Thyroid gland (tissue), 4 donors: ENCODE measurements at regions not wholly inside any gene's neighbourhood (a gene's known extent, or its start where the extent isn't known, plus 50 kb on each side); places are given as distances from the start of the nearest gene placed in this dataset.

Source experiments
- CTCF ChIP-seq, 6 experiments: fragments of 200-600 bp in 3 of 6; fragments of 450-650 bp in 3 of 6; sonication (generic) in 3 of 6; IDR thresholded peaks; one replicate each; pipeline ENCODE4 v1.5.1; 2016 to 2019; ENCODE audit warnings: antibody characterized with exemption in 6 of 6, mild to moderate bottlenecking in 2 of 6, inconsistent platforms in 1 of 6, moderate library complexity in 1 of 6
- POLR2A ChIP-seq, 2 donors: fragments of 450-650 bp; IDR thresholded peaks; one replicate each; pipeline ENCODE4 v1.6.1; 2017; ENCODE audit warnings: antibody characterized with exemption in 2 of 2, mild to moderate bottlenecking in 2 of 2, moderate library complexity in 1 of 2

GRCh38 chr1:213927846-213928245 is 59.9 kb upstream of the PROX1 start:
- TF ChIP-seq POLR2A (IDR thresholded peaks at IDR 0.05): no peak
- TF ChIP-seq CTCF (IDR thresholded peaks at IDR 0.05): no peak
